PC-3 (cell line): ENCODE measurements at regions not wholly inside any gene's neighbourhood (a gene's known extent, or its start where the extent isn't known, plus 50 kb on each side); places are given as distances from the start of the nearest gene placed in this dataset.

Source experiments
- EZH2 ChIP-seq: fragments of 300-600 bp; sonication (generic); IDR thresholded peaks from one replicate; pipeline ENCODE4 v1.6.1; 2017; ENCODE audit warnings: antibody characterized with exemption, mild to moderate bottlenecking, low read length; ENCODE audit not compliant: unreplicated experiment
- EZH2phosphoT487 ChIP-seq: fragments of 300-600 bp; sonication (generic); IDR thresholded peaks from 2 replicates; pipeline ENCODE4 v1.6.1; 2018; ENCODE audit warnings: mild to moderate bottlenecking, antibody characterized with exemption, low read length, borderline replicate concordance

GRCh38 chr2:217729421-217730053 lies 273.3 kb downstream of the TNS1 start:
- TF ChIP-seq EZH2 (no peak), EZH2phosphoT487 (no peak)
